K562 (cell line): ENCODE measurements at regions not wholly inside any gene's neighbourhood (a gene's known extent, or its start where the extent isn't known, plus 50 kb on each side); places are given as distances from the start of the nearest gene placed in this dataset.

Experiments
- ATAC-seq: fragments of 200-7000 bp; cut with Tn5 transposase; 3 replicates; pipeline ENCODE4 v1.9.1; 2020; ENCODE audit warnings: moderate library complexity
- BruUV-seq: library from RNA; stranded (reverse); fragments of 400-500 nt; replicated peaks from 2 replicates; lab custom pipeline; 2021; lab: Mats Ljungman, UMichigan
- CTCF ChIA-PET: fragments of 300-600 bp; formaldehyde crosslinking; extraction: SDS; loops from one replicate; lab custom pipeline; 2021; ENCODE audit warnings: low intra/inter-chr PET ratio; lab: Yijun Ruan, JAX
- POLR2A ChIA-PET: fragments of 300-600, 350-650 bp; sonication (Branson Sonifier 250); formaldehyde crosslinking; extraction: SDS; loops from one replicate; lab custom pipeline; 2021; ENCODE audit warnings: antibody characterized with exemption, inconsistent platforms; lab: Yijun Ruan, JAX
- DNase-seq, 4 experiments: peaks; one replicate each; pipeline versions ENCODE4 v3.0.0 to v3.0.0-alpha.2; 2011 to 2018; ENCODE audit warnings: low spot score in 3 of 4, mixed read lengths in 3 of 4; ENCODE audit errors: extremely low read depth in 1 of 4
- FAIRE-seq: peaks from 2 replicates; lab custom pipeline; 2011; peaks lifted over from hg19 to GRCh38; lab: Jason Lieb, UNC
- H2AFZ ChIP-seq: 2 replicates; pipeline ENCODE4 v1.6.0; 2011; ENCODE audit warnings: low read depth, low read length, control low read depth, inconsistent platforms
- H3K27ac ChIP-seq: fragments of 200-600 bp; 3 replicates; pipeline ENCODE4 v1.8.0; 2011; ENCODE audit warnings: low read depth, mild to moderate bottlenecking, control low read depth, inconsistent platforms, low read length, moderate library complexity, mixed read lengths; ENCODE audit errors: extremely low read depth
- H3K27me3 ChIP-seq, 2 experiments: fragments of 300-600 bp in 1 of 2; 2 replicates in 1 of 2; 3 replicates in 1 of 2; pipeline versions ENCODE4 v1.6.0 to v1.8.0; 2011; ENCODE audit warnings: inconsistent platforms in 2 of 2, low read length in 2 of 2, mild to moderate bottlenecking in 1 of 2, mixed read lengths in 1 of 2, moderate library complexity in 1 of 2; ENCODE audit not compliant: control insufficient read depth in 2 of 2, insufficient read depth in 2 of 2
- H3K36me3 ChIP-seq: fragments of 300-600 bp; 3 replicates; pipeline ENCODE4 v1.8.0; 2011; ENCODE audit warnings: mild to moderate bottlenecking, low read length, inconsistent platforms; ENCODE audit not compliant: control insufficient read depth, insufficient read depth
- H3K4me1 ChIP-seq, 2 experiments: fragments of 200-600 bp in 1 of 2; replicated peaks in 1 of 2; 2 replicates in 1 of 2; 3 replicates in 1 of 2; pipeline versions ENCODE4 v1.5.1 to v1.8.0; 2011; ENCODE audit warnings: inconsistent platforms in 2 of 2, low read length in 2 of 2, mild to moderate bottlenecking in 1 of 2, mixed read lengths in 1 of 2, moderate library complexity in 1 of 2; ENCODE audit not compliant: control insufficient read depth in 2 of 2, insufficient read depth in 2 of 2
- H3K4me2 ChIP-seq: 2 replicates; pipeline ENCODE4 v1.6.1; 2011; ENCODE audit warnings: low read length, control low read depth, inconsistent platforms, mixed read lengths; ENCODE audit not compliant: insufficient read depth
- H3K4me3 ChIP-seq: fragments of 200-600 bp; sonication (generic), shearing (Covaris generic); 2 replicates; pipeline ENCODE4 v1.5.1; 2016; ENCODE audit warnings: control low read depth, inconsistent platforms
- H3K79me2 ChIP-seq: fragments of 200-600 bp; 3 replicates; pipeline ENCODE4 v1.8.0; 2011; ENCODE audit warnings: low read length, inconsistent platforms; ENCODE audit not compliant: control insufficient read depth, insufficient read depth
- H3K9ac ChIP-seq, 2 experiments: 2 replicates each; pipeline versions ENCODE4 v1.6.0 to v1.6.1; 2011; ENCODE audit warnings: low read depth in 2 of 2, low read length in 2 of 2, control low read depth in 1 of 2, inconsistent platforms in 1 of 2, mild to moderate bottlenecking in 1 of 2, mixed read lengths in 1 of 2; ENCODE audit not compliant: insufficient read depth in 1 of 2
- H3K9me1 ChIP-seq: one replicate; pipeline ENCODE4 v1.6.0; 2011; ENCODE audit warnings: inconsistent platforms, mild to moderate bottlenecking, low read length, moderate library complexity; ENCODE audit not compliant: control insufficient read depth, insufficient read depth
- H3K9me3 ChIP-seq: replicated peaks from 2 replicates; pipeline ENCODE4 v1.5.1; 2011; ENCODE audit warnings: low read depth, low read length, inconsistent platforms; ENCODE audit not compliant: control insufficient read depth, insufficient read depth
- H4K20me1 ChIP-seq: replicated peaks from 2 replicates; pipeline ENCODE4 v1.6.1; 2011; ENCODE audit warnings: low read length, inconsistent platforms, mixed read lengths; ENCODE audit not compliant: control insufficient read depth, insufficient read depth
- PCBP1 ChIP-seq: fragments of 200-400 bp; formaldehyde crosslinking; IDR thresholded peaks from 2 replicates; pipeline ENCODE4 v1.6.1; 2018; ENCODE audit warnings: mild to moderate bottlenecking, low read depth, low read length; ENCODE audit not compliant: poor library complexity, severe bottlenecking
- RFX1 ChIP-seq: fragments of 450-650 bp; IDR thresholded peaks from 2 replicates; pipeline ENCODE4 v1.6.1; 2016; ENCODE audit warnings: mild to moderate bottlenecking, moderate library complexity
- TAF9B ChIP-seq: fragments of 450-650 bp; IDR thresholded peaks from 2 replicates; pipeline ENCODE4 v1.6.1; 2018; ENCODE audit warnings: mild to moderate bottlenecking; ENCODE audit not compliant: partially characterized antibody
- ZBTB8A ChIP-seq: fragments of 450-650 bp; IDR thresholded peaks from 2 replicates; pipeline ENCODE4 v1.6.1; 2018; ENCODE audit warnings: mild to moderate bottlenecking, moderate library complexity; ENCODE audit not compliant: partially characterized antibody
- ZNF224 ChIP-seq: sonication (generic); formaldehyde crosslinking; IDR thresholded peaks from 2 replicates; pipeline ENCODE4 v1.8.0; 2022; ENCODE audit warnings: mild to moderate bottlenecking, missing genetic modification reagents
- WGBS: fragments of 100-300 bp; shearing (Covaris generic); methylation state at CpG from one replicate; pipeline ENCODE4 v1.1.6; 2016; ENCODE audit warnings: low coverage, mixed read lengths; ENCODE audit not compliant: insufficient coverage; ENCODE audit errors: missing lambda C conversion rate; 5-methylcytosine and 5-hydroxymethylcytosine counted together
- in situ Hi-C: fragments of 300-500 bp; cut with MboI; formaldehyde crosslinking; loops from 4 replicates; pipeline ENCODE4 v1.15.0; 2018; ENCODE audit warnings: inconsistent platforms, mixed read lengths
- intact Hi-C: fragments of 100-400 bp; cut with micrococcal nuclease; formaldehyde crosslinking; loops from 2 replicates; pipeline ENCODE4 v1.14.2; 2022
- TF ChIP-seq, protein P1 (sequence below), 2 experiments: fragments of 450-650 bp; IDR thresholded peaks; 2 replicates each; pipeline ENCODE4 v1.6.1; 2016

DNA sequence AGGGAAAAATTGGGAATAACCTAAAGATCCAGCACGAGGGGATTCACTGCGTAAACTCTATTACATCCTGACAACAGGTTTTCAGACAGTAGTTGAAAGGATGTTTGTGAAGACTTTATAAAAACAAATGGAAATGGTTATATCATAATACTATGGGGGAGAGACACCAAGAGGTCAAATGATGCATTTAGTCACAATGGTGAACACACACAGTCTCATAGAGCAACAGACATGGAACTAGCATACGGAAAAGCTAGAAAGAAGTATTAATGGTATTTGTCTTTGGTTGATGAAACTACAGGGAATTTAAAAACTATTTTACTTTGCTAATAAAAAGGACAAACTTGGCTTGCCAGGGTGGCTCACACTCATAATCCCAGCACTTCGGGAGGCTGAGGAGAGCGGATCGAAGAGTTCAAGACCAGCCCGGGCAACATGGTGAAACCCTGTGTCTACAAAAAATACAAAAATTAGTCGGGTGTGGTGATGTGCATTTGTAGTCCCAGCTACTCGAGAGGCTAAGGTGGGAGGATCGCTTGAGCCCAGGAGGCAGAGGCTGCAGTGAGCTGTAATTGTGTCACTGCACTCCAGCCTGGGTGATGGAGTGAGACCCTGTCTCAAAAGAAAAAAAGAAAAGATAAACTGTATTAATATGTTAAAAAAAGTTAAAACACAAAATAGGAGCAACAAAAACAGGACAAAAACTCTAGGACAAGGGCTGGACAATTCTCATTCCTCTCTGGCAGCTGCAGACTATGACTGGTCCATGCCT, 94.8 kb downstream of the MYCN start:
- Histone ChIP-seq H3K36me3 (no peaks in the 10 kb centered on the region), H3K4me2 (no peak overlapping the region), H3K27me3 (peaks cover 5 to 26% of the 10 kb centered on the region in 2 experiments; a peak in 3 of 5 replicates), H3K9ac (no peak overlapping the region), H3K4me1 (no peaks in the 10 kb centered on the region), H2AFZ (no peak overlapping the region), H3K79me2 (no peaks in the 10 kb centered on the region), H3K9me3 (no peaks in the 10 kb centered on the region), H3K9me1 (no peaks in the 10 kb centered on the region), H3K4me3 (no peak overlapping the region), H4K20me1 (no peaks in the 10 kb centered on the region), H3K27ac (no peak overlapping the region)
- ChIA-PET CTCF (no interaction called here), POLR2A (interaction anchor here (0.7 kb wide), 1 partner anchor 88 kb away, joined by 3 read pairs; no protein-coding TSS in a partner anchor)
- no TSS peak for BruUV-seq
- WGBS = 2% methylated on average over 10 of the region's 10 CpGs
- TF ChIP-seq ZNF224 = no peak
- TF ChIP-seq, protein P1, sequence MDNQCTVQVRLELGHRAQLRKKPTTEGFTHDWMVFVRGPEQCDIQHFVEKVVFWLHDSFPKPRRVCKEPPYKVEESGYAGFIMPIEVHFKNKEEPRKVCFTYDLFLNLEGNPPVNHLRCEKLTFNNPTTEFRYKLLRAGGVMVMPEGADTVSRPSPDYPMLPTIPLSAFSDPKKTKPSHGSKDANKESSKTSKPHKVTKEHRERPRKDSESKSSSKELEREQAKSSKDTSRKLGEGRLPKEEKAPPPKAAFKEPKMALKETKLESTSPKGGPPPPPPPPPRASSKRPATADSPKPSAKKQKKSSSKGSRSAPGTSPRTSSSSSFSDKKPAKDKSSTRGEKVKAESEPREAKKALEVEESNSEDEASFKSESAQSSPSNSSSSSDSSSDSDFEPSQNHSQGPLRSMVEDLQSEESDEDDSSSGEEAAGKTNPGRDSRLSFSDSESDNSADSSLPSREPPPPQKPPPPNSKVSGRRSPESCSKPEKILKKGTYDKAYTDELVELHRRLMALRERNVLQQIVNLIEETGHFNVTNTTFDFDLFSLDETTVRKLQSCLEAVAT (IDR thresholded peaks at IDR 0.05) = no peak
- no peak for TF ChIP-seq RFX1
- TF ChIP-seq TAF9B = no peak
- TF ChIP-seq PCBP1 = no peak
- no peak for TF ChIP-seq ZBTB8A
- FAIRE-seq (no peak), ATAC-seq (no peak), DNase-seq (no peak)
- intact Hi-C loops = no loop called here
- in situ Hi-C loops = no loop called here
